ENCODE measurements at regions not wholly inside any gene's neighbourhood (a gene's known extent, or its start where the extent isn't known, plus 50 kb on each side); places are given as distances from the start of the nearest gene placed in this dataset.

DNA sequence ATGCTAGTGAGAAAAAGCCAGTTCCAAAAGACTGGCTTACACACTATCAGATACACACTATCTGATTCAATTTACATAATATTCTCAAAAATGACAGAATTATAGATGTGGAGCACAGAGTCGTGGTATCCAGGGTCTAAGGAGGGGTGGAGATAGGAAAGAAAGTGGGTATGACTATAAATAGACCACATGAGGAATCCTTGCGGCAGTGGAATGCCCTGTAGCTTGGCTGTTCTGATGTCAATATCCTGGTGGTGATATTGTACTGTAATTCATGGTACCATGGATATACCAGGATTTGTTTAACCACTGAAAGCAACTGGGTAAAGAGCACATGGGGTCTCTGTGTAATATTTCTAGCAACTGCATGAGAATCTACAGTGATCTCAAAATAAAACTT, 67.7 kb upstream of the TMEM72 start:
- ATAC-seq (ENCODE audit: low FRiP score): no peak
- DNase-seq (ENCODE audit: low spot score): no peak
- TF ChIP-seq, protein P1, sequence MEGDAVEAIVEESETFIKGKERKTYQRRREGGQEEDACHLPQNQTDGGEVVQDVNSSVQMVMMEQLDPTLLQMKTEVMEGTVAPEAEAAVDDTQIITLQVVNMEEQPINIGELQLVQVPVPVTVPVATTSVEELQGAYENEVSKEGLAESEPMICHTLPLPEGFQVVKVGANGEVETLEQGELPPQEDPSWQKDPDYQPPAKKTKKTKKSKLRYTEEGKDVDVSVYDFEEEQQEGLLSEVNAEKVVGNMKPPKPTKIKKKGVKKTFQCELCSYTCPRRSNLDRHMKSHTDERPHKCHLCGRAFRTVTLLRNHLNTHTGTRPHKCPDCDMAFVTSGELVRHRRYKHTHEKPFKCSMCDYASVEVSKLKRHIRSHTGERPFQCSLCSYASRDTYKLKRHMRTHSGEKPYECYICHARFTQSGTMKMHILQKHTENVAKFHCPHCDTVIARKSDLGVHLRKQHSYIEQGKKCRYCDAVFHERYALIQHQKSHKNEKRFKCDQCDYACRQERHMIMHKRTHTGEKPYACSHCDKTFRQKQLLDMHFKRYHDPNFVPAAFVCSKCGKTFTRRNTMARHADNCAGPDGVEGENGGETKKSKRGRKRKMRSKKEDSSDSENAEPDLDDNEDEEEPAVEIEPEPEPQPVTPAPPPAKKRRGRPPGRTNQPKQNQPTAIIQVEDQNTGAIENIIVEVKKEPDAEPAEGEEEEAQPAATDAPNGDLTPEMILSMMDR (IDR thresholded peaks at IDR 0.05): no peak

- no peak for ATAC-seq (ENCODE audit: low FRiP score)
- no peak for DNase-seq (ENCODE audit: low spot score)
- TF ChIP-seq, protein P1 (IDR thresholded peaks at IDR 0.05): no peak
These were observed 65.6 kb upstream of the TMEM72 start for GRCh38 chr10:44845361-44846175.

GRCh38 chr10:44847110-44847509, 64.0 kb upstream of the TMEM72 start:
- TF ChIP-seq, protein P1 (IDR thresholded peaks at IDR 0.05): no peak
- DNase-seq (ENCODE audit: low spot score): no peak
- no peak for ATAC-seq (ENCODE audit: low FRiP score)

- TF ChIP-seq, protein P1 (IDR thresholded peaks at IDR 0.05): no peak
- ATAC-seq (ENCODE audit: low FRiP score) (no peak), DNase-seq (ENCODE audit: low spot score) (no peak)
These were observed 62.9 kb upstream of the TMEM72 start for GRCh38 chr10:44848211-44848610.

- no peak for DNase-seq (ENCODE audit: low spot score)
- ATAC-seq (ENCODE audit: low FRiP score): no peak
- TF ChIP-seq, protein P1 (IDR thresholded peaks at IDR 0.05): no peak
These were observed 61.2 kb upstream of the TMEM72 start for GRCh38 chr10:44849936-44850335.

DNA sequence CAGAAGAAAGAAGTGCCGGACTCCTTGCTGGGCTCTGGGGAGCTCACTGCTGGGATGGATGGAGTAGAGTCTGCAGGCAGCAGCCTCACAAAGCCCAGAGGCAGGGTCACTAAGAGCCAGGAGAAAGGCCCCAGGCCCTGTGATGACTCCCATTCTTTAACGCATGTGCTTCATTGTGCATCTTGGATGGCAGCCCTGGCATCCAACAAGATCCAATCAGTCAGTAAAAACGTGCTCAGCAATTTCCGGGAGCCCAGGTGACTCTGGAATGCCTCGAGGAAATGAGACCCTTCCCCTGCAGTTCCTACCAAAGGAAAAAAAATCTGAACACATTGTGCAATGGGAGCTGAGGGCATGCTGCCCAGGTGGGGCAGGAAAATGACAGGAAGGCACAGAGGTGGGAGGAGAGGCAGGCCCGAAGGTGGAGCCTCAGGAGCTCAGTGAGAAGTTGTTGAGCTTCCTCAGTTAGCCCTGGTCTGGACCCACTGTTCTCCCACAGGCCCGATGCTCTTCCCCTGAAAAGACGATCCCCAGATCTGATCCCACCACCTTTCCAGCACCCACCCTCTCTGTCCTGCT, 60.7 kb upstream of the TMEM72 start:
- ATAC-seq (ENCODE audit: low FRiP score) (no peak), DNase-seq (ENCODE audit: low spot score) (no peak)
- TF ChIP-seq, protein P1 (IDR thresholded peaks at IDR 0.05): no peak

- TF ChIP-seq, protein P1 (IDR thresholded peaks at IDR 0.05): no peak
These were observed 59.7 kb upstream of the TMEM72 start for GRCh38 chr10:44851413-44851812.

More at GRCh38 chr10:44851413-44851812, 59.7 kb upstream of the TMEM72 start:
- DNase-seq (ENCODE audit: low spot score): no peak
- no peak for ATAC-seq (ENCODE audit: low FRiP score)
